K562 (cell line): ENCODE measurements at regions not wholly inside any gene's neighbourhood (a gene's known extent, or its start where the extent isn't known, plus 50 kb on each side); places are given as distances from the start of the nearest gene placed in this dataset.

Experiments used
- ATAC-seq: fragments of 200-7000 bp; cut with Tn5 transposase; 3 replicates; pipeline ENCODE4 v1.9.1; 2020; ENCODE audit warnings: moderate library complexity
- BruUV-seq: library from RNA; stranded (reverse); fragments of 400-500 nt; replicated peaks from 2 replicates; lab custom pipeline; 2021; lab: Mats Ljungman, UMichigan
- CTCF ChIA-PET: fragments of 300-600 bp; formaldehyde crosslinking; extraction: SDS; loops from one replicate; lab custom pipeline; 2021; ENCODE audit warnings: low intra/inter-chr PET ratio; lab: Yijun Ruan, JAX
- POLR2A ChIA-PET: fragments of 300-600, 350-650 bp; sonication (Branson Sonifier 250); formaldehyde crosslinking; extraction: SDS; loops from one replicate; lab custom pipeline; 2021; ENCODE audit warnings: antibody characterized with exemption, inconsistent platforms; lab: Yijun Ruan, JAX
- DNase-seq, 4 experiments: peaks; one replicate each; pipeline versions ENCODE4 v3.0.0 to v3.0.0-alpha.2; 2011 to 2018; ENCODE audit warnings: low spot score in 3 of 4, mixed read lengths in 3 of 4; ENCODE audit errors: extremely low read depth in 1 of 4
- FAIRE-seq: peaks from 2 replicates; lab custom pipeline; 2011; peaks lifted over from hg19 to GRCh38; lab: Jason Lieb, UNC
- H2AFZ ChIP-seq: 2 replicates; pipeline ENCODE4 v1.6.0; 2011; ENCODE audit warnings: low read depth, low read length, control low read depth, inconsistent platforms
- H3K27ac ChIP-seq: fragments of 200-600 bp; 3 replicates; pipeline ENCODE4 v1.8.0; 2011; ENCODE audit warnings: low read depth, mild to moderate bottlenecking, control low read depth, inconsistent platforms, low read length, moderate library complexity, mixed read lengths; ENCODE audit errors: extremely low read depth
- H3K27me3 ChIP-seq, 2 experiments: fragments of 300-600 bp in 1 of 2; 2 replicates in 1 of 2; 3 replicates in 1 of 2; pipeline versions ENCODE4 v1.6.0 to v1.8.0; 2011; ENCODE audit warnings: inconsistent platforms in 2 of 2, low read length in 2 of 2, mild to moderate bottlenecking in 1 of 2, mixed read lengths in 1 of 2, moderate library complexity in 1 of 2; ENCODE audit not compliant: control insufficient read depth in 2 of 2, insufficient read depth in 2 of 2
- H3K36me3 ChIP-seq: fragments of 300-600 bp; 3 replicates; pipeline ENCODE4 v1.8.0; 2011; ENCODE audit warnings: mild to moderate bottlenecking, low read length, inconsistent platforms; ENCODE audit not compliant: control insufficient read depth, insufficient read depth
- H3K4me1 ChIP-seq, 2 experiments: fragments of 200-600 bp in 1 of 2; replicated peaks in 1 of 2; 2 replicates in 1 of 2; 3 replicates in 1 of 2; pipeline versions ENCODE4 v1.5.1 to v1.8.0; 2011; ENCODE audit warnings: inconsistent platforms in 2 of 2, low read length in 2 of 2, mild to moderate bottlenecking in 1 of 2, mixed read lengths in 1 of 2, moderate library complexity in 1 of 2; ENCODE audit not compliant: control insufficient read depth in 2 of 2, insufficient read depth in 2 of 2
- H3K4me2 ChIP-seq: 2 replicates; pipeline ENCODE4 v1.6.1; 2011; ENCODE audit warnings: low read length, control low read depth, inconsistent platforms, mixed read lengths; ENCODE audit not compliant: insufficient read depth
- H3K4me3 ChIP-seq: fragments of 200-600 bp; sonication (generic), shearing (Covaris generic); 2 replicates; pipeline ENCODE4 v1.5.1; 2016; ENCODE audit warnings: control low read depth, inconsistent platforms
- H3K79me2 ChIP-seq: fragments of 200-600 bp; 3 replicates; pipeline ENCODE4 v1.8.0; 2011; ENCODE audit warnings: low read length, inconsistent platforms; ENCODE audit not compliant: control insufficient read depth, insufficient read depth
- H3K9ac ChIP-seq, 2 experiments: 2 replicates each; pipeline versions ENCODE4 v1.6.0 to v1.6.1; 2011; ENCODE audit warnings: low read depth in 2 of 2, low read length in 2 of 2, control low read depth in 1 of 2, inconsistent platforms in 1 of 2, mild to moderate bottlenecking in 1 of 2, mixed read lengths in 1 of 2; ENCODE audit not compliant: insufficient read depth in 1 of 2
- H3K9me1 ChIP-seq: one replicate; pipeline ENCODE4 v1.6.0; 2011; ENCODE audit warnings: inconsistent platforms, mild to moderate bottlenecking, low read length, moderate library complexity; ENCODE audit not compliant: control insufficient read depth, insufficient read depth
- H3K9me3 ChIP-seq: replicated peaks from 2 replicates; pipeline ENCODE4 v1.5.1; 2011; ENCODE audit warnings: low read depth, low read length, inconsistent platforms; ENCODE audit not compliant: control insufficient read depth, insufficient read depth
- H4K20me1 ChIP-seq: replicated peaks from 2 replicates; pipeline ENCODE4 v1.6.1; 2011; ENCODE audit warnings: low read length, inconsistent platforms, mixed read lengths; ENCODE audit not compliant: control insufficient read depth, insufficient read depth
- BRF2 ChIP-seq: IDR thresholded peaks from 3 replicates; pipeline ENCODE4 v1.6.1; 2011; ENCODE audit warnings: borderline replicate concordance, mild to moderate bottlenecking; ENCODE audit not compliant: insufficient read length, insufficient read depth
- C11orf30 ChIP-seq: fragments of 450-650 bp; IDR thresholded peaks from 2 replicates; pipeline ENCODE4 v1.6.1; 2016; ENCODE audit warnings: low read depth, mild to moderate bottlenecking
- COPS2 ChIP-seq: fragments of 450-650 bp; conservative IDR thresholded peaks from 2 replicates; pipeline ENCODE4 v1.6.1; 2016; ENCODE audit warnings: mild to moderate bottlenecking, moderate library complexity
- ELF2 ChIP-seq: fragments of 250-450 bp; sonication (Bioruptor Pico); IDR thresholded peaks from 2 replicates; pipeline ENCODE4 v1.5.0; 2021; ENCODE audit warnings: mild to moderate bottlenecking
- KDM1A ChIP-seq, 2 experiments: fragments of 450-650 bp; IDR thresholded peaks; 2 replicates each; pipeline ENCODE4 v1.6.1; 2016; ENCODE audit warnings: mild to moderate bottlenecking in 2 of 2
- KLF16 ChIP-seq: IDR thresholded peaks from 2 replicates; pipeline ENCODE4 v1.6.1; 2016; ENCODE audit warnings: antibody characterized with exemption
- MITF ChIP-seq: IDR thresholded peaks from 2 replicates; pipeline ENCODE4 v1.6.1; 2014; ENCODE audit warnings: antibody characterized with exemption
- PREB ChIP-seq: sonication (generic); formaldehyde crosslinking; IDR thresholded peaks from 2 replicates; pipeline ENCODE4 v1.8.1; 2023; ENCODE audit warnings: mild to moderate bottlenecking, missing genetic modification reagents
- RHOXF2B ChIP-seq: fragments of 250-450 bp; sonication (Bioruptor Pico); conservative IDR thresholded peaks from 2 replicates; pipeline ENCODE4 v1.5.1; 2021
- SMARCC2 ChIP-seq: fragments of 450-650 bp; IDR thresholded peaks from 2 replicates; pipeline ENCODE4 v1.6.1; 2017; ENCODE audit warnings: antibody characterized with exemption, moderate library complexity, mild to moderate bottlenecking, low read depth
- ZNF445 ChIP-seq: fragments of 250-450 bp; sonication (Bioruptor Pico); IDR thresholded peaks from 2 replicates; pipeline ENCODE4 v1.4.0; 2020; ENCODE audit warnings: low read depth, mild to moderate bottlenecking, moderate library complexity
- ZNF79 ChIP-seq: fragments of 250-450 bp; sonication (Bioruptor Pico); IDR thresholded peaks from 2 replicates; pipeline ENCODE4 v1.4.0; 2020; ENCODE audit warnings: low read depth, mild to moderate bottlenecking, moderate library complexity
- WGBS: fragments of 100-300 bp; shearing (Covaris generic); methylation state at CpG from one replicate; pipeline ENCODE4 v1.1.6; 2016; ENCODE audit warnings: low coverage, mixed read lengths; ENCODE audit not compliant: insufficient coverage; ENCODE audit errors: missing lambda C conversion rate; 5-methylcytosine and 5-hydroxymethylcytosine counted together
- in situ Hi-C: fragments of 300-500 bp; cut with MboI; formaldehyde crosslinking; loops from 4 replicates; pipeline ENCODE4 v1.15.0; 2018; ENCODE audit warnings: inconsistent platforms, mixed read lengths
- intact Hi-C: fragments of 100-400 bp; cut with micrococcal nuclease; formaldehyde crosslinking; loops from 2 replicates; pipeline ENCODE4 v1.14.2; 2022

GRCh38 chr14:101368629-101369028 is 192.7 kb upstream of the DIO3 start:
- ChIA-PET CTCF (no interaction called here), POLR2A (no interaction called here)
- Histone ChIP-seq H3K9me3 (no peaks in the 10 kb centered on the region), H3K4me1 (peaks cover 0 to 11% of the 10 kb centered on the region in 2 experiments; a peak in 1 of 5 replicates), H3K36me3 (no peaks in the 10 kb centered on the region), H3K4me2 (no peak overlapping the region), H3K9me1 (no peaks in the 10 kb centered on the region), H3K27me3 (peaks cover 14 to 87% of the 10 kb centered on the region in 2 experiments), H4K20me1 (no peaks in the 10 kb centered on the region), H3K9ac (no peak overlapping the region), H2AFZ (no peak overlapping the region), H3K27ac (no peak overlapping the region), H3K4me3 (no peak overlapping the region), H3K79me2 (no peaks in the 10 kb centered on the region)
- BruUV-seq: no TSS peak
- TF ChIP-seq ZNF445 (CRISPR knock-in tag) (no peak), KDM1A (IDR thresholded peaks at IDR 0.05) (no peak), RHOXF2B (CRISPR knock-in tag) (no peak), C11orf30 (no peak), ZNF79 (CRISPR knock-in tag) (no peak), SMARCC2 (no peak), KLF16 (no peak), MITF (no peak), ELF2 (no peak), PREB (CRISPR knock-in tag) (no peak), COPS2 (no peak), BRF2 (no peak)
- no peak for ATAC-seq
- in situ Hi-C loops (no loop called here), intact Hi-C loops (no loop called here)
- WGBS: 5% methylated on average over 4 of the region's 6 CpGs
- DNase-seq: no peak
- no peak for FAIRE-seq
